Central memory CD8-positive, alpha-beta T cell (primary cell): ENCODE measurements at regions not wholly inside any gene's neighbourhood (a gene's known extent, or its start where the extent isn't known, plus 50 kb on each side); places are given as distances from the start of the nearest gene placed in this dataset.

Source experiments
- ATAC-seq: fragments of 150-1000 bp; cut with Tn5 transposase; replicated peaks from 2 replicates; pipeline ENCODE4 v1.10.0; 2022; ENCODE audit warnings: mild to moderate bottlenecking, moderate FRiP score, moderate number of reproducible peaks; ENCODE audit not compliant: poor library complexity, severe bottlenecking; ENCODE audit errors: extremely low read depth
- DNase-seq, 2 donors: peaks; one replicate each; pipeline ENCODE4 v3.0.0; 2021; ENCODE audit warnings: low spot score in 2 of 2
- H3K27ac Mint-ChIP-seq: one replicate; pipeline ENCODE4 v1.8.0; 2022; ENCODE audit warnings: low read depth, mild to moderate bottlenecking, moderate library complexity, mixed read lengths
- H3K27me3 Mint-ChIP-seq: one replicate; pipeline ENCODE4 v1.8.0; 2022; ENCODE audit warnings: mixed read lengths
- H3K36me3 Mint-ChIP-seq: one replicate; pipeline ENCODE4 v1.8.0; 2022; ENCODE audit warnings: mild to moderate bottlenecking, moderate library complexity, mixed read lengths; ENCODE audit not compliant: insufficient read depth
- H3K4me1 Mint-ChIP-seq: one replicate; pipeline ENCODE4 v1.8.0; 2022; ENCODE audit warnings: mixed read lengths
- H3K4me3 Mint-ChIP-seq: one replicate; pipeline ENCODE4 v1.8.0; 2022; ENCODE audit warnings: mild to moderate bottlenecking, moderate library complexity, mixed read lengths
- H3K9me3 Mint-ChIP-seq: one replicate; pipeline ENCODE4 v1.8.0; 2022; ENCODE audit warnings: mixed read lengths

DNA sequence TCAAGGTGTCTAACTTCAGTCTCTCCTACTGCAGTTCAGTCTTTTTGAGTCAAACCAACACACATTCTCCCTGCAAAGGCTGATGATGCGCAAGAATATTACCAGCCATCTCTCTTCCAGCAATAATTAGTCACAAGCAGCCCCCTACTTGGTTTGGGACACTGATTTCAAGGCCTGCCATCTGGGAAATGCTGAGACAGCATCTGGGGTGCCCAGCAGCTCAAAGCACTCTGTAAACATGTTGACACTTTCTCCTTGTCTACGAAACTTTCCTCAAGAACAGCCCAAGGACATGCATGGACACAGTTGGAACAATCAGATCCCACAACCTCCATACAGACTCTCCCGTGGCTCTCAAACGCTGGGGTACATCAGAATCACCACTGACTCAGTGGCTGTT is 149.2 kb upstream of the RPL38 start:
- no peak overlapping the region for H3K27ac Mint-ChIP-seq
- no peak overlapping the region for H3K4me3 Mint-ChIP-seq
- no peak for ATAC-seq
- H3K36me3 Mint-ChIP-seq, result peaks cover 2% of the 10 kb centered on the region
- peaks cover 87% of the 10 kb centered on the region for H3K27me3 Mint-ChIP-seq
- DNase-seq, result no peak
- H3K9me3 Mint-ChIP-seq, result no peaks in the 10 kb centered on the region
- H3K4me1 Mint-ChIP-seq, result no peaks in the 10 kb centered on the region

DNA sequence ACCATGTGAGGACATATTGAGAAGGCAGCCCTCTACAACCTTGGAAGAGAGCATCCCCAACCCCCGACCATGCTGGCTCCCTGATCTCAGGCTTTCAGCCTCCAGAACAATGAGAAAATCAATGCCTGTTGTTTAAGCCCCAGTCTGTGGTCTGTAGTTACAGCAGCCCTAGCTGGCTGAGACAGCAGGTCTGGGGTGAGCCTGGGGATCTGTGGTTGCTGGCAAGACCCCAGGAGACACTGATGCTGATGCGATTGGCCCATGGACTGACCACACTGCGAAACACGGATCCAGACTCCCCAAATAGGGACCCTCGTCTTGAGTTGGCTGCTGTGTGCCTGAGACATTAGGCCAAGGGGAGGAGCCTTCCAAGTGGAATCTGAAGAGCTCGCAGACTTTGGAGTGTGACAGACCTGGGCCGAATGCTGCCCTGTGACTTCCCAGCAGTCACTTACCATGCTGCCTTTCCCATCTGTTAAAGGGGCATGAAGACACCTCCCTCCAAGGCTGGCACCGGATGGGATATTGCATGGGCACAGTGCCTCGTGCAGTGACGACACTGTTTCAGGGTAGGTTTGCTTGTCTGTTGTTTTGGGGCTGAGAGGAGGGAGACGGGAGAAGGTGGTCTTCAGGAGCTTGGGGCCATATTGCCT is 147.8 kb upstream of the RPL38 start:
- Mint-ChIP-seq H3K27ac (no peak overlapping the region), H3K9me3 (no peaks in the 10 kb centered on the region), H3K4me1 (no peaks in the 10 kb centered on the region), H3K27me3 (peaks cover 80% of the 10 kb centered on the region), H3K36me3 (peaks cover 2% of the 10 kb centered on the region), H3K4me3 (no peak overlapping the region)
- DNase-seq, result no peak
- no peak for ATAC-seq

DNA sequence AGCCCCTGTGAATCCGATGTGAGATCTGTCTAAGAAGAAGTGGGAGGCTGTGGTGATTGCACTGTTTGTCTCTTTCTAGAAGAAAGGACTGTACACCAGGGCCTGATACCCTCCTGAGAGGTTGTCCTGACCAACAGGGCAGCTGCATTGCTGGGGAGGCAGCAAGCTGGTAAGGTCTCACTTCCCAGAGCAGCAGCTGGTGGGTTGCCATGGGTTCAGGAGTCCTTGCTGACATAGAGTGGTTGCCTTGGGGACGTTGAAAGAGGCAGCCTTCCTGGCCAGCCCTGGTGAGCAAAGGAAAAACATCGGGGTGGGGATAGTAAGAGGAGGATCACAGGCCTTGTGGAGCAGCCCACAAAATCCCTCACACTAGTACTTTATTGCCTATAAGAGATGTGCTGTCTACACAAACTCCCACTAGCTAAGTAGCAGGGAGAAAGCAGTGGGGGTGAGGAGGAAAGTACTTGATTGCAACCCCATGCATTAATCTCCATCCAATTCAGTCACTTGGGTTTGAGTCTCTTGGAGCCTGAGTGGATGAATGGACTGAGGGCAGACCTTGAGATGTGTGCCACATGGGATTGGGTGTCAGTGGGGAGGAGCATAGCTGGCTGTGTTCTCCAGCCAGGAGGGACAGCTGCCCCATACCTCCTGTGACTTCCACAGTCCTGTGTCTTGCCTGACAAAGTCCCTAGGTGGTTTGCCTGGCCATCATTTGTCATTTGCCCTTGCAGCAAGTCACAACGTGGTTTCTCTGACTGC is 143.8 kb upstream of the RPL38 start:
- Mint-ChIP-seq H3K27ac (no peak overlapping the region), H3K9me3 (no peaks in the 10 kb centered on the region), H3K36me3 (peaks cover 2% of the 10 kb centered on the region), H3K4me3 (no peak overlapping the region), H3K4me1 (no peaks in the 10 kb centered on the region), H3K27me3 (peaks cover 78% of the 10 kb centered on the region)
- DNase-seq (no peak), ATAC-seq (no peak)

DNA sequence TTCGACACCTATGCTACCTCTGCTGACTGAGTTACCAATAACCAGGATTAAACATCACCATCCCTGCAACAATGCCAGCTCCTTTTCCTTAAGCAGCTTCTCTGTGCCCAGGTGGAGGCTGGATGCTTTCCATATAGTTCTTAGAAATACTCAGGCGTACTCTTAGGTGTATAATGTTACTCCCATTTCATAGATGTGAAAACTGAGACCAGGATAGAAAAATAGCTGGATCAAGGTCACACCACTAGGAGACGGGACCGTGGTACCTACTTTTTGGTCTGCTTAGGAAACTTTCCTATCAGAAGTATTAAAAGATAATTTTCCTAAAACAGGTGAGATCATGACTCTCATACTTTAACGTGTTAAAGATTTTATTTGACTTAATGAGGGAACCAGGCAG is 141.7 kb upstream of the RPL38 start:
- no peak overlapping the region for H3K4me3 Mint-ChIP-seq
- peaks cover 2% of the 10 kb centered on the region for H3K36me3 Mint-ChIP-seq
- H3K9me3 Mint-ChIP-seq, result no peaks in the 10 kb centered on the region
- H3K27me3 Mint-ChIP-seq, result peaks cover 73% of the 10 kb centered on the region
- ATAC-seq, result no peak
- no peak for DNase-seq
- H3K4me1 Mint-ChIP-seq, result no peaks in the 10 kb centered on the region
- H3K27ac Mint-ChIP-seq, result no peak overlapping the region

DNA sequence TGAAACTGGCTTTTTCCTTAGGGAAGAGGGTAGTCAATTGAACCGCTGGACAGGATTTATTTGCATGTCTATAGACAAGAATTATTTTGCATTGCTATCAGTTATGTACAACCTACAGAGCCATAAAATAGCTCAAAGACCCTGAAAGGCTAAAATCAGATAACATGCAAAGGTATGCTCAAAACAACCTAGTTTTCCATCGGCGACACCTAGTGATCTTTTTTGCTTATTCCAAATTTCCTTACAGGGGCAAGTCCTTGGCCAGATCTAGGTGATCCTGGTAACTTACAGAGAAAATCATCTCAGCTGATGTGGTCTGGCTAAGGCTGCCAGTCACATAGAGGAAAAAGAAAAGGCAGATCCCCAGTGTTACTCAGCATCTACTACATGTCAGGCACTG is 141.2 kb upstream of the RPL38 start:
- peaks cover 2% of the 10 kb centered on the region for H3K36me3 Mint-ChIP-seq
- DNase-seq, result no peak

DNA sequence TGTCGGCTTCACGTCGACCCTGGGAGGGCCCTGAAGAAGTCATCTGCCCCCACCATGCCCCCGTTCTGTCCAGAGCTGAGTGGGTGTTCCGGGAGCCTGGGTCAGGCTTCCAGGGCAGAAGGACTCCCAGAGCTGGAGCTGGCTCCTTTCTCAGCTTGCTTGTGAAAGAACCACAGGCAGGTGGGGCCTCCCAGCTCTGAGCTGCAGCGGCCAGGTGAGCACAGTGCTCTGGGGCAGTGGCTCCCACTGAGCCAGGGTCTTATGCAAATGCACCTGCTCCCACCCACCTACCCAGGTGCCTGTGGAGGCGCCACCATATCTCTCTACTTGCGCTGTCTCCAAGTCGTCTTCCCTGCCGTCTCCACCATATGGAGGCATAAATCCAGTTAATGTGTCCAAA is 140.0 kb upstream of the RPL38 start:
- DNase-seq (no peak), ATAC-seq (no peak)
- H3K27me3 Mint-ChIP-seq, result peaks cover 70% of the 10 kb centered on the region
- no peaks in the 10 kb centered on the region for H3K9me3 Mint-ChIP-seq
- H3K4me3 Mint-ChIP-seq, result no peak overlapping the region
- no peak overlapping the region for H3K27ac Mint-ChIP-seq
- H3K4me1 Mint-ChIP-seq, result no peaks in the 10 kb centered on the region
- no peaks in the 10 kb centered on the region for H3K36me3 Mint-ChIP-seq

More for the DNA sequence above, 141.2 kb upstream of the RPL38 start:
- ATAC-seq, result no peak
- Mint-ChIP-seq H3K9me3 (no peaks in the 10 kb centered on the region), H3K4me3 (no peak overlapping the region), H3K4me1 (no peaks in the 10 kb centered on the region), H3K27ac (no peak overlapping the region), H3K27me3 (peaks cover 73% of the 10 kb centered on the region)

DNA sequence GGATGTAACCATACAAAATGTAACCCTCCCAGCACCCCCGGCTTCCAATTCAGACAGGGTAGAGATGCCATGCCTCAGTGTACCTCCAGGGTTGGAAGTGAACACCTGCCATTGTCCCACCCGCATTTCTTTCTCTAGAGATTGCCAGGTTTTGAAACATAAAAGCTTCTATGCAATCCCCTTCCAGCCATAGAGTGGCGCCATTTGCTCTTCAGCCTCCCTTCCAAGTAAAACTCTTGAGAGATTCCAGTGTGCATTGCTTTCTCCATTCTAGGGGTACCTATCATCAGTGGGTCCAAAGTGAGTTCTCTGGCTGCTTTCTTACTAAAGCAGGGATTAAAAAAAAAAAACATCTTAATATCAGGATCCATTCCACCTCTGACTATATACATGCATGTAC is 133.1 kb upstream of the RPL38 start:
- no peak for ATAC-seq
- Mint-ChIP-seq H3K9me3 (no peaks in the 10 kb centered on the region), H3K27ac (no peak overlapping the region), H3K36me3 (no peaks in the 10 kb centered on the region), H3K4me1 (no peaks in the 10 kb centered on the region), H3K4me3 (no peak overlapping the region), H3K27me3 (peaks cover 35% of the 10 kb centered on the region)
- DNase-seq, result no peak

DNA sequence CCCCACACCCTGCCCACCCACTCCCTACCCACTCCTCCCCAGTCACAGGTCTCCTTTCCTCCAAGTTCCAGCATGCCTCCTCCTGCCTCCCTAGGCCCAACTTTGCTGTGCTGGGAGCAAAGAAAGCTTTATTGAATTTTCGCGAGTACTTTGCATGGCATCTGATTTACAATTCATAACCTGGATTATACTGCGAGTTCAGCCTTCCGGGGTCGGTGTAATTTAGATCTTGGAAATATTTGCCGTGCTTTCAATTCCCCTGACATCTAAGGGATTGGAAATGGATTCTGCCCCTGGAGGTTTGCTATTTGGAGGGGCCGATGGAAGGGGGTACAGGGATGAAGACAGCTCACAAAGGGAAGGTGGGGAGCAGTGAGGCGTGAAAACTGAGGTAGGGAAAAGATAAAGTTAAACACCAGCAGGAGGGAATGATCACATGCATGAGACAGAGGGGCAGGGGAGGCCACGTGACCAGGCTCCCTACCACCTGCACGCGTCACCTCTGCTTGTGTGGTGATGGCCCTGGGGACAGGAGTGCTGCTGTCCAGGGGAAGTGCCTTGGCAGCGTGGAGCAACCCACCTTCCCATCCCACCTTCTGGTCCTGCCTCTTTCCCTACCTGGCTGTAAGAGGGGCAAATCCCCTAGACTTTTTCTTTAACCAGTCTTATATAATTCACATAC is 132.3 kb upstream of the RPL38 start:
- no peaks in the 10 kb centered on the region for H3K36me3 Mint-ChIP-seq
- peaks cover 27% of the 10 kb centered on the region for H3K27me3 Mint-ChIP-seq
- H3K4me1 Mint-ChIP-seq, result no peaks in the 10 kb centered on the region
- DNase-seq, result no peak
- no peak overlapping the region for H3K4me3 Mint-ChIP-seq
- ATAC-seq, result no peak
- H3K9me3 Mint-ChIP-seq, result no peaks in the 10 kb centered on the region
- H3K27ac Mint-ChIP-seq, result no peak overlapping the region

DNA sequence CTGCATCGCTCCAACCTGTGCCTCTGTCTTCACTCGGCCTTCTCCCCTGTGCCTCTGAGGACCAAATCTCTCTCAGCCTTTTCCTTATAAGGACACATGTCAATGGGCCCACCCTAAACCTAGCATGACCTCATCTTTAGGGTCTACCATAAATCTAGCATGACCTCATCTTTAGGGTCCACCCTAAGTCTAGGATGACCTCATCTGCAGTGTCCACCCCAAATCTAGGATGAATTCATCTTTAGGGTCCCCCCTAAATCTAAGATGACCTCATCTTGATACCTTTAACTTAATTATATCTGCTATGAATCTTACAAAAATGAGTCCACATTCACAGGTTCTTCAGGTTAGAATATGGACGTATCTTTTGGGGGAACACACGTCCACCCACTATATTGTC is 131.1 kb upstream of the RPL38 start:
- peaks cover 15% of the 10 kb centered on the region for H3K27me3 Mint-ChIP-seq
- H3K4me3 Mint-ChIP-seq, result no peak overlapping the region
- H3K36me3 Mint-ChIP-seq, result no peaks in the 10 kb centered on the region
- H3K4me1 Mint-ChIP-seq, result no peaks in the 10 kb centered on the region
- no peak for ATAC-seq
- no peak for DNase-seq
- H3K27ac Mint-ChIP-seq, result no peak overlapping the region
- H3K9me3 Mint-ChIP-seq, result no peaks in the 10 kb centered on the region

DNA sequence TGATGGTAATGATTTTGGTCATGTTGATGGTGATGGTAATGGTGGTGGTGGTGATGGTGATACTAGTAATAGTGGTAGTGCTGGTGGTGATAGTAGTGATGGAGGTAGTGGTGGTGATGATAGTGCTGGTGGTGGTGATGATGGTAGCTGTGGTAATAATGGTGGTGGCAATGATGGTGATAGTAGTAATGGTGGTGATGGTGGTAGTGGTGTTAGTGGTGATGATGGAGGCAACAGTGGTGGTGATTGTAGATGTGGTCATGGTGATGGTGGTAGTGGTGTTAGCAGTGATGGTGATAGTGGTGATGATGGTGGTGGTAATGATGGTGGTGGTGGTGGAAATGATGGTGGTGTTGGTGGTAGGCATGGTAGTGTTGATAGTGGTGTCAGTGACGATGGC is 127.0 kb upstream of the RPL38 start:
- no peak overlapping the region for H3K4me3 Mint-ChIP-seq
- H3K9me3 Mint-ChIP-seq, result no peaks in the 10 kb centered on the region
- DNase-seq (no peak), ATAC-seq (no peak)
- H3K27ac Mint-ChIP-seq, result no peak overlapping the region
- no peaks in the 10 kb centered on the region for H3K36me3 Mint-ChIP-seq
- H3K27me3 Mint-ChIP-seq, result no peaks in the 10 kb centered on the region
- no peaks in the 10 kb centered on the region for H3K4me1 Mint-ChIP-seq

DNA sequence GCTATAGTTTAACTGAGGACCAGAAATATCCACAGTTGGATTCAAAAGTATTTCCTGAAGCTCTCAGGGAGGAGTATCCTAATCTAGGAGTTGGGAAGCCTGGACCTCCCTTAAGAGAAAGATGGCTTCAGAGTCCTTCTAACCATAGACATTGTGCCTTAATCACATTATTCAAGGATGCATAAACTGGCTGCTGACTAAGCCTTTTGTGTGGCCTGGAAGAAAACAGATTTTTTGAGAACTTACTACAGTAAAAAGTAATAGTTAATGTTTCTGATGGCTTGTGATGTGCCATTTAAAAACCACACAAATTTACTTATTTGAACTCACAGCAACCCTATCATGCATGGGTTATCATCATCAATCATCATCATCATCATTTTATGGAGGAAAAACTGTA is 126.2 kb upstream of the RPL38 start:
- Mint-ChIP-seq H3K4me1 (no peaks in the 10 kb centered on the region), H3K4me3 (no peak overlapping the region), H3K27ac (no peak overlapping the region), H3K9me3 (no peaks in the 10 kb centered on the region), H3K27me3 (peaks cover 8% of the 10 kb centered on the region), H3K36me3 (no peaks in the 10 kb centered on the region)
- no peak for DNase-seq
- ATAC-seq, result no peak

DNA sequence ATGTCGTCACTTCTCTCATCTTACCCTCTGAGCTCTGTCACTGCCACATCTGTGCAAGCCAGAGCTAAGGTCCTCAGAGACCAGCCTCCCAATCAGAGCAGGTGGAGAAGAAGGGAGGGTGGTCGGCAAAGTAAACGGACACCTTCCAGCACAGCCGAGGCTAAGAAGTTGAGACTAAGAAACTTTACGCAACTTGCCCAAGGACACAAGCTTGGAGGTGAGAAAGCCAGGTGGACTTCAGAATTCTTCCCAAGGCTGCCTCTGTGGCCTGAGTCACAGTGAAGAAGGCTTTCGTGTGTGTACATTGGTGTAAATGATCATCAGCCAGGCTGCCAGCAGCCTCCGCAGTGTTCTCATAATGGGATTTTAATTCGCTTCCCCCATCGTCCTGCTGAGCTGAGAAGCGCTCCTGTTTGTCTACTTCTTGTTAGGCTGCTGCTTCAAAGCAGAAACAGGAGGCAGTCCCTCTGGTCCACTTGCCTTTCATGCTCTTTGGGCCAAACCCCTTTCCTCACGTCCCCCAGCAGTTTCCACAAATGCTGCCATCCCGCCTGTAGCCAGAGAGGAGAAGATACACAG is 125.0 kb upstream of the RPL38 start:
- Mint-ChIP-seq H3K27ac (no peak overlapping the region), H3K9me3 (no peaks in the 10 kb centered on the region), H3K27me3 (peaks cover 20% of the 10 kb centered on the region), H3K4me1 (no peaks in the 10 kb centered on the region), H3K4me3 (no peak overlapping the region), H3K36me3 (no peaks in the 10 kb centered on the region)
- no peak for DNase-seq
- no peak for ATAC-seq
